ENCODE measurements at regions not wholly inside any gene's neighbourhood (a gene's known extent, or its start where the extent isn't known, plus 50 kb on each side); places are given as distances from the start of the nearest gene placed in this dataset.

GRCh38 chr9:99718631-99719030 is 103.1 kb upstream of the NR4A3 start:
- no peaks in the 10 kb centered on the region for H3K27me3 ChIP-seq
- no peaks in the 10 kb centered on the region for H3K9me3 ChIP-seq
- H3K36me3 ChIP-seq: no peaks in the 10 kb centered on the region
- TF ChIP-seq, protein P1, sequence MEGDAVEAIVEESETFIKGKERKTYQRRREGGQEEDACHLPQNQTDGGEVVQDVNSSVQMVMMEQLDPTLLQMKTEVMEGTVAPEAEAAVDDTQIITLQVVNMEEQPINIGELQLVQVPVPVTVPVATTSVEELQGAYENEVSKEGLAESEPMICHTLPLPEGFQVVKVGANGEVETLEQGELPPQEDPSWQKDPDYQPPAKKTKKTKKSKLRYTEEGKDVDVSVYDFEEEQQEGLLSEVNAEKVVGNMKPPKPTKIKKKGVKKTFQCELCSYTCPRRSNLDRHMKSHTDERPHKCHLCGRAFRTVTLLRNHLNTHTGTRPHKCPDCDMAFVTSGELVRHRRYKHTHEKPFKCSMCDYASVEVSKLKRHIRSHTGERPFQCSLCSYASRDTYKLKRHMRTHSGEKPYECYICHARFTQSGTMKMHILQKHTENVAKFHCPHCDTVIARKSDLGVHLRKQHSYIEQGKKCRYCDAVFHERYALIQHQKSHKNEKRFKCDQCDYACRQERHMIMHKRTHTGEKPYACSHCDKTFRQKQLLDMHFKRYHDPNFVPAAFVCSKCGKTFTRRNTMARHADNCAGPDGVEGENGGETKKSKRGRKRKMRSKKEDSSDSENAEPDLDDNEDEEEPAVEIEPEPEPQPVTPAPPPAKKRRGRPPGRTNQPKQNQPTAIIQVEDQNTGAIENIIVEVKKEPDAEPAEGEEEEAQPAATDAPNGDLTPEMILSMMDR (IDR thresholded peaks at IDR 0.05): no peak
- TF ChIP-seq POLR2A (IDR thresholded peaks at IDR 0.05) (no peak), POLR2AphosphoS5 (IDR thresholded peaks at IDR 0.05; ENCODE audit: insufficient read depth in 1 of 2, low read depth in 1 of 2) (no peak)
- H3K4me1 ChIP-seq: no peaks in the 10 kb centered on the region
- no peak for DNase-seq (ENCODE audit: extremely low spot score in 2 of 2)
- intact Hi-C loops (cut with DNase I): no loop called here
- H3K27ac ChIP-seq: no peak overlapping the region
- H3K4me3 ChIP-seq: no peak overlapping the region

DNA sequence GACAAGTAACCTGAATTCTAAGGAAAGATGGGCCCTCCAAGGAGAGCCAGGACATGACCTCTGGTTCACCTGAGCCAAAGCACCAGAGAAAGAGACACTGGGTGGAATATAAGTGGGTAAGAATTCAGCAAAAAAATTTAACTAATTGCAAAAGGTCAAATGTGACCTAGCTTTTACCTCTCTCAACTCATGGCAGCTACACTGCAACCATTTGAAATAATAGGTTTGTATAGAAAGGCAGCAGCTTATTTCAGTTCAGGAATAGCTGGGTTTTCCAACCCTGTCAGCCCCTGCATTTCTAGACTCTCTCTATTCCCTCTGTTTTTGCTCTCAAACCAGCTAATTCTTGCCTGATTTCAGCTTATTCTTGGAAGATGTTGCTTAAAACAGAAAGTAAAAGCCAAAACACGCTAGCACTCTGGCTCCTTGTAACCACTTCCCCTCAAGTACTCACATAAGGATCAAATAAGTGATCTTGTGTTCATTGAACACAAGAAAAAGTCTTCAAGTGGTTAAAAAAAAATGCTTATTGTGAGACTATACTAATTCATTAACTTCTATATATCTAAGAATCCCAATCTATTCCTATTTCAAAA is 101.1 kb upstream of the NR4A3 start:
- Histone ChIP-seq H3K4me3 (peak overlapping the region; percentile 3 to 8), H3K27ac (no peak overlapping the region), H3K4me1 (no peaks in the 10 kb centered on the region), H3K27me3 (no peaks in the 10 kb centered on the region), H3K9me3 (no peaks in the 10 kb centered on the region), H3K36me3 (no peaks in the 10 kb centered on the region)
- TF ChIP-seq, protein P1 (IDR thresholded peaks at IDR 0.05): no peak
- no peak for TF ChIP-seq POLR2A (IDR thresholded peaks at IDR 0.05)
- TF ChIP-seq POLR2AphosphoS5 (IDR thresholded peaks at IDR 0.05; ENCODE audit: insufficient read depth in 1 of 2, low read depth in 1 of 2): no peak
- DNase-seq (ENCODE audit: extremely low spot score in 2 of 2): no peak
- intact Hi-C loops (cut with DNase I): no loop called here

- no peak for DNase-seq (ENCODE audit: extremely low spot score in 2 of 2)
- TF ChIP-seq, protein P1 (IDR thresholded peaks at IDR 0.05): no peak
- no peak for TF ChIP-seq POLR2AphosphoS5 (IDR thresholded peaks at IDR 0.05; ENCODE audit: insufficient read depth in 1 of 2, low read depth in 1 of 2)
- TF ChIP-seq POLR2A (IDR thresholded peaks at IDR 0.05): no peak
- no peaks in the 10 kb centered on the region for H3K27me3 ChIP-seq
- no peak overlapping the region for H3K27ac ChIP-seq
- no peak overlapping the region for H3K4me3 ChIP-seq
- intact Hi-C loops (cut with DNase I): no loop called here
- H3K36me3 ChIP-seq: no peaks in the 10 kb centered on the region
- H3K4me1 ChIP-seq: no peaks in the 10 kb centered on the region
- H3K9me3 ChIP-seq: no peaks in the 10 kb centered on the region
Observed at GRCh38 chr9:99721898-99722297, 99.8 kb upstream of the NR4A3 start.

DNA sequence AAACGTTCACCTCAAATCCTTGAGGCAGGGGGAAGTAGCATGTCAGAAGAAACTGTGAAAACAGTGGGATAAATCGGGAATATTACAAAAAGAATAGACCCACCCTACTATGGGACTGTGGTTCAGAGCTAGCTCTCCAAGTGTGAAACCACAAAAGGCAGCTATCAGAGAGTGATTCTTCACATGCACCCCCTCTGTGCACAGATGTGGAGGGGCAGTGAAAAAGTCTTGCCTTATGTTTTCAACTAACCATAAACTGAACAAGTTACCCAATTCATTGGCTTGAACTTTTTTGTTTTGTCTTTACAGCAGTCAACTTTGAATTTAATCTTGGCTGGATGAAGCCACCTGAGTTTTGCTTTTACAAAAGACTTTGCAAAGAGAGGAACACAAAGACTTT is 98.8 kb upstream of the NR4A3 start:
- H3K9me3 ChIP-seq: no peaks in the 10 kb centered on the region
- no peaks in the 10 kb centered on the region for H3K4me1 ChIP-seq
- H3K27me3 ChIP-seq: no peaks in the 10 kb centered on the region
- no peak for DNase-seq (ENCODE audit: extremely low spot score in 2 of 2)
- intact Hi-C loops (cut with DNase I): no loop called here
- no peak overlapping the region for H3K4me3 ChIP-seq
- TF ChIP-seq, protein P1 (IDR thresholded peaks at IDR 0.05): no peak
- TF ChIP-seq POLR2AphosphoS5 (IDR thresholded peaks at IDR 0.05; ENCODE audit: insufficient read depth in 1 of 2, low read depth in 1 of 2) (no peak), POLR2A (IDR thresholded peaks at IDR 0.05) (no peak)
- H3K36me3 ChIP-seq: no peaks in the 10 kb centered on the region
- no peak overlapping the region for H3K27ac ChIP-seq

DNA sequence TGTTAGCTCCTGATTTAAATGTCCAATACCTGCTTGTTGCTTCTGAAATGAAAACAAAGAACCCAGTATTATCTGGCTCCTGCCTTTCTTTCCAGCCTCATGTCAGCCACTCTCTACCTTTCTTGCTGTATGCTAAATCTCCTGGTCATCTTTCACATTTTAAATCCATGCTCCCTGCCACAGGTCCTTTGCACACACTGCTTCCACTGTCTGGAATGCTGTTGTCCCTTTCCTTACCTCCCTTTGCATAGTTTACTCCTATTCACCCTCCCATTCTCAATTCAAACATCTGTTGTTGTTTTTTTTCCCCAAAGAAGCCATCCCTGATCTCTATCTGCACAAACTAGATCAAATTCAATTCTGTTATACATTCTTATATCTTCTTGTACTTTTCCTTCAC is 97.0 kb upstream of the NR4A3 start:
- intact Hi-C loops (cut with DNase I): no loop called here
- Histone ChIP-seq H3K4me3 (no peak overlapping the region), H3K4me1 (no peaks in the 10 kb centered on the region), H3K27me3 (no peaks in the 10 kb centered on the region), H3K36me3 (no peaks in the 10 kb centered on the region), H3K27ac (no peak overlapping the region), H3K9me3 (no peaks in the 10 kb centered on the region)
- TF ChIP-seq POLR2A (IDR thresholded peaks at IDR 0.05): no peak
- no peak for TF ChIP-seq POLR2AphosphoS5 (IDR thresholded peaks at IDR 0.05; ENCODE audit: insufficient read depth in 1 of 2, low read depth in 1 of 2)
- TF ChIP-seq, protein P1 (IDR thresholded peaks at IDR 0.05): no peak
- no peak for DNase-seq (ENCODE audit: extremely low spot score in 2 of 2)

Measured in vagina (tissue), 2 donors.